ENCODE measurements at regions not wholly inside any gene's neighbourhood (a gene's known extent, or its start where the extent isn't known, plus 50 kb on each side); places are given as distances from the start of the nearest gene placed in this dataset.

GRCh38 chr3:150236316-150237082 lies 171.6 kb upstream of the TSC22D2 start:
- Histone ChIP-seq H2AFZ (ENCODE audit: insufficient read depth, low read depth, low read length, poor library complexity, severe bottlenecking) (no peak overlapping the region), H3K4me2 (replicated peaks; ENCODE audit: low read depth, low read length, poor library complexity, severe bottlenecking) (no peak overlapping the region), H3K9ac (ENCODE audit: low read length) (no peak overlapping the region), H3K4me1 (ENCODE audit: control insufficient read depth in 2 of 2, insufficient read depth in 2 of 2, low read length in 2 of 2) (no peaks in the 10 kb centered on the region), H3K36me3 (replicated peaks in 1 of 2; ENCODE audit: control extremely low read depth in 1 of 2, control insufficient read depth in 1 of 2, extremely low read depth in 1 of 2, insufficient read depth in 2 of 2, low read length in 1 of 2) (no peaks in the 10 kb centered on the region), H4K20me1 (ENCODE audit: control insufficient read depth, insufficient read depth, low read length, poor library complexity, severe bottlenecking) (no peaks in the 10 kb centered on the region), H3K27ac (ENCODE audit: low read length in 2 of 2) (no peak overlapping the region), H3K27me3 (replicated peaks in 1 of 4; ENCODE audit: control extremely low read depth in 1 of 4, control insufficient read depth in 3 of 4, insufficient read depth in 4 of 4, low read length in 3 of 4) (peaks cover 0 to 3% (median 0%) of the 10 kb centered on the region in 4 experiments), H3K4me3 (ENCODE audit: control extremely low read depth in 1 of 5, extremely low read depth in 1 of 5, insufficient read depth in 1 of 5, low read depth in 2 of 5, low read length in 4 of 5) (no peak overlapping the region), H3K79me2 (ENCODE audit: control insufficient read depth, insufficient read depth, low read length) (no peaks in the 10 kb centered on the region), H3K9me3 (ENCODE audit: control extremely low read depth in 1 of 3, control insufficient read depth in 2 of 3, insufficient read depth in 1 of 3, low read length in 2 of 3) (no peaks in the 10 kb centered on the region)
- Mint-ChIP-seq H3K9me3 (ENCODE audit: insufficient read depth) (no peaks in the 10 kb centered on the region), H3K4me1 (no peaks in the 10 kb centered on the region), H3K4me3 (no peak overlapping the region), H3K27me3 (peaks cover 7% of the 10 kb centered on the region), H3K27ac (no peak overlapping the region)
- no CpG with 5 or more reads among the region's 7 CpGs for WGBS (ENCODE audit: insufficient coverage)
- no peak for TF ChIP-seq CTCF (IDR thresholded peaks at IDR 0.05)
- intact Hi-C loops (cut with micrococcal nuclease): no loop called here
- ATAC-seq (ENCODE audit: low read depth) (no peak), DNase-seq (no peak)
- CTCF ChIA-PET: interaction anchor here (1.7 kb wide), 1 partner anchor 52 kb away, joined by 3 read pairs; no protein-coding TSS in a partner anchor
- POLR2A ChIA-PET: no interaction called here

- no peak overlapping the region for H3K4me2 ChIP-seq (replicated peaks; ENCODE audit: low read depth, low read length, poor library complexity, severe bottlenecking)
- ChIA-PET CTCF (no interaction called here), POLR2A (no interaction called here)
- H4K20me1 ChIP-seq (ENCODE audit: control insufficient read depth, insufficient read depth, low read length, poor library complexity, severe bottlenecking): no peaks in the 10 kb centered on the region
- Mint-ChIP-seq H3K9me3 (ENCODE audit: insufficient read depth) (no peaks in the 10 kb centered on the region), H3K4me1 (no peaks in the 10 kb centered on the region), H3K27ac (no peak overlapping the region), H3K27me3 (peaks cover 7% of the 10 kb centered on the region), H3K4me3 (no peak overlapping the region)
- no peak for DNase-seq
- no peaks in the 10 kb centered on the region for H3K36me3 ChIP-seq (replicated peaks in 1 of 2; ENCODE audit: control extremely low read depth in 1 of 2, control insufficient read depth in 1 of 2, extremely low read depth in 1 of 2, insufficient read depth in 2 of 2, low read length in 1 of 2)
- ATAC-seq (ENCODE audit: low read depth): no peak
- no peaks in the 10 kb centered on the region for H3K79me2 ChIP-seq (ENCODE audit: control insufficient read depth, insufficient read depth, low read length)
- no peak overlapping the region for H3K27ac ChIP-seq (ENCODE audit: low read length in 2 of 2)
- H3K4me1 ChIP-seq (ENCODE audit: control insufficient read depth in 2 of 2, insufficient read depth in 2 of 2, low read length in 2 of 2): no peaks in the 10 kb centered on the region
- H2AFZ ChIP-seq (ENCODE audit: insufficient read depth, low read depth, low read length, poor library complexity, severe bottlenecking): no peak overlapping the region
- H3K27me3 ChIP-seq (replicated peaks in 1 of 4; ENCODE audit: control extremely low read depth in 1 of 4, control insufficient read depth in 3 of 4, insufficient read depth in 4 of 4, low read length in 3 of 4): no peaks in the 10 kb centered on the region
- H3K9ac ChIP-seq (ENCODE audit: low read length): no peak overlapping the region
- intact Hi-C loops (cut with micrococcal nuclease): no loop called here
- 100% methylated on average over 1 of the region's 1 CpG for WGBS (ENCODE audit: insufficient coverage)
- no peaks in the 10 kb centered on the region for H3K9me3 ChIP-seq (ENCODE audit: control extremely low read depth in 1 of 3, control insufficient read depth in 2 of 3, insufficient read depth in 1 of 3, low read length in 2 of 3)
- no peak overlapping the region for H3K4me3 ChIP-seq (ENCODE audit: control extremely low read depth in 1 of 5, extremely low read depth in 1 of 5, insufficient read depth in 1 of 5, low read depth in 2 of 5, low read length in 4 of 5)
- TF ChIP-seq EZH2 (IDR thresholded peaks at IDR 0.05; ENCODE audit: borderline replicate concordance, insufficient read depth, low read depth, low read length, poor library complexity, severe bottlenecking): no peak
- TF ChIP-seq CTCF (IDR thresholded peaks at IDR 0.05): no peak
These were observed 172.3 kb upstream of the TSC22D2 start for GRCh38 chr3:150235799-150236198.
